ENCODE measurements at regions not wholly inside any gene's neighbourhood (a gene's known extent, or its start where the extent isn't known, plus 50 kb on each side); places are given as distances from the start of the nearest gene placed in this dataset.
A peak's percentile ranks its signal among the peaks of the same experiment; 100 is the strongest.
"Not testable (repeated sequence)": the region's sequence is repeated elsewhere in the genome, so short reads cannot be mapped to it uniquely, and the experiment has no call there.

DNA sequence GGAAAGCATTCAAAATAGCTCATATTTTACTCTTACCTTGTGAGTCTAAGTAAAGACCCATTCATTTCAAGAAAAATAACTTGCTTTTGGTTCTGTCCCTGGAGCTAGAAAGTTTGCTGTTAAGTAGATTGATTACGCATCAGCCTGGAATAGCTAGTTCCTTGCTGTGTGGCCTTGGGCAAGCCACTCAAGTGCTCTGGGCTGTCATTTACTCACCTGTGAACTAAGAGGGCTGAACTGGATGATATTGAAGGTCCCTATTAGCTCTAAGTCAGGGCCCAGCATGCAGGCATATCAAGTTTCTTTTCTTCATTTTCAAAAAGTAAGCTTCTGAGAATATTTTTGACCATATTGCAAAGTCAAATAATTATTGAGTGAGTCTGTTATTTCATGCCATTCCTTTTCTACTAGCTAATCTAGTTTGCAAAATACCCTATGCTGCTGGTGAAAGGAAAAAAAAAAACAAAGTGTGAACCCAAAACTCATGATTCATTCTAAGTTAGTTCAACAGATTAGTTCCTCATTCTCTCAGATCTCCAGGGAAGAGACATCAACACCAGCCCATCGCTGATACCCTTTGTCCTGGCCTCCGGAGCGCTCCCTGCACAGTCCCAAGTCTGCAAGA, 106.5 kb upstream of the GMDS start:
- DNase-seq (ENCODE audit: low read depth, low spot score) = peak; percentile 49
- TF ChIP-seq, protein P1, sequence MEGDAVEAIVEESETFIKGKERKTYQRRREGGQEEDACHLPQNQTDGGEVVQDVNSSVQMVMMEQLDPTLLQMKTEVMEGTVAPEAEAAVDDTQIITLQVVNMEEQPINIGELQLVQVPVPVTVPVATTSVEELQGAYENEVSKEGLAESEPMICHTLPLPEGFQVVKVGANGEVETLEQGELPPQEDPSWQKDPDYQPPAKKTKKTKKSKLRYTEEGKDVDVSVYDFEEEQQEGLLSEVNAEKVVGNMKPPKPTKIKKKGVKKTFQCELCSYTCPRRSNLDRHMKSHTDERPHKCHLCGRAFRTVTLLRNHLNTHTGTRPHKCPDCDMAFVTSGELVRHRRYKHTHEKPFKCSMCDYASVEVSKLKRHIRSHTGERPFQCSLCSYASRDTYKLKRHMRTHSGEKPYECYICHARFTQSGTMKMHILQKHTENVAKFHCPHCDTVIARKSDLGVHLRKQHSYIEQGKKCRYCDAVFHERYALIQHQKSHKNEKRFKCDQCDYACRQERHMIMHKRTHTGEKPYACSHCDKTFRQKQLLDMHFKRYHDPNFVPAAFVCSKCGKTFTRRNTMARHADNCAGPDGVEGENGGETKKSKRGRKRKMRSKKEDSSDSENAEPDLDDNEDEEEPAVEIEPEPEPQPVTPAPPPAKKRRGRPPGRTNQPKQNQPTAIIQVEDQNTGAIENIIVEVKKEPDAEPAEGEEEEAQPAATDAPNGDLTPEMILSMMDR (IDR thresholded peaks at IDR 0.05; ENCODE audit: insufficient read depth, low read length, missing control alignments) = no peak
- H3K4me3 ChIP-seq (ENCODE audit: low read depth, low read length) = no peak overlapping the region
- ChIA-PET CTCF (interaction anchor here (1.1 to 4.5 kb wide), 6 partner anchors 73 to 755 kb away, joined by 3 to 83 read pairs (median 5); no protein-coding TSS in a partner anchor), POLR2A (interaction anchor here (0.6 kb wide), 2 partner anchors 99 to 754 kb away, joined by 3 read pairs; no protein-coding TSS in a partner anchor)

DNA sequence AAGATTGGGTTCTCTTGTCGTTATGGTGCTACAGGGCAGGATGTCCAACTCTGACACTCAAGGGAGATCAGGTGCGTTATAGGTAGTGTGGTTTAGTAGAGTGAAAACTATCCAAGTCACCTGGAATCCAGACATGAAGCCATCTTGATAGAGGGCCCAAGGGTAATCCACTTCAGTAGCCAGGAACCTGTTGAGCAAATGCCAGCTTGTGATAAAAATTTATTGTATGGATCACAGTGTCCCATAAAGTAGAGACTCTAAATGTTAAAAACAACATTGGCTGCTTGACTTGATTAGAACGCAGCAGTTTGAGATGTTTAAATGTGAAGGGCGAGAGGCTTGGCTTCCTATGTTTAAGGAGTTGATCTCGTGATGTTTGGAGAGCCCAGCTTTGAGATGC, 105.7 kb upstream of the GMDS start:
- POLR2A ChIA-PET = no interaction called here

DNA sequence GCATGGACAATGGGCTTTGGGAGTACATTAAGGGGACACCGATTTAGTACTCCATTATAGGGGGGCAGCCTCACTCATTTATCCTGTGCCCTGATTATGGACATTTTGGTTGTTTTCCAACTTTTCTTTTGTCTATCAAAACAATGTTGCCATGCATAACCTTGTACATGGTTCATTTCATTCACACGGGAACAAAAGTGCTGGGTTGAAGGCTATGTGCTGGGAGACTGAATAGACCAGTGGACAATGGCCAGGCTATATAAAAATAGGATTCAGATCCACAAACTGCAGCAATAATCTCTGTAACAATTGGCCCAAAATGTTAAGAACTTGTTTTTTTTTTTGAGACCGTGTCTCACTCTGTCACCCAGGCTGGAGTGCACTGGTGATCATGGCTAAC, 100.7 kb upstream of the GMDS start:
- ChIA-PET CTCF (interaction anchor here (1.8 kb wide), 1 partner anchor 103 kb away, joined by 7 read pairs; no protein-coding TSS in a partner anchor), POLR2A (no interaction called here)
- no peak for DNase-seq (ENCODE audit: low read depth, low spot score)
- no peak overlapping the region for H3K4me3 ChIP-seq (ENCODE audit: low read depth, low read length)
- TF ChIP-seq, protein P1 (IDR thresholded peaks at IDR 0.05; ENCODE audit: insufficient read depth, low read length, missing control alignments) = no peak

More for the DNA sequence above, 105.7 kb upstream of the GMDS start:
- H3K4me3 ChIP-seq (ENCODE audit: low read depth, low read length) = no peak overlapping the region
- TF ChIP-seq, protein P1 (IDR thresholded peaks at IDR 0.05; ENCODE audit: insufficient read depth, low read length, missing control alignments) = no peak
- DNase-seq (ENCODE audit: low read depth, low spot score) = no peak
- CTCF ChIA-PET = interaction anchor here (1.1 to 4.5 kb wide), 5 partner anchors 72 to 754 kb away, joined by 3 to 83 read pairs (median 4); no protein-coding TSS in a partner anchor

DNA sequence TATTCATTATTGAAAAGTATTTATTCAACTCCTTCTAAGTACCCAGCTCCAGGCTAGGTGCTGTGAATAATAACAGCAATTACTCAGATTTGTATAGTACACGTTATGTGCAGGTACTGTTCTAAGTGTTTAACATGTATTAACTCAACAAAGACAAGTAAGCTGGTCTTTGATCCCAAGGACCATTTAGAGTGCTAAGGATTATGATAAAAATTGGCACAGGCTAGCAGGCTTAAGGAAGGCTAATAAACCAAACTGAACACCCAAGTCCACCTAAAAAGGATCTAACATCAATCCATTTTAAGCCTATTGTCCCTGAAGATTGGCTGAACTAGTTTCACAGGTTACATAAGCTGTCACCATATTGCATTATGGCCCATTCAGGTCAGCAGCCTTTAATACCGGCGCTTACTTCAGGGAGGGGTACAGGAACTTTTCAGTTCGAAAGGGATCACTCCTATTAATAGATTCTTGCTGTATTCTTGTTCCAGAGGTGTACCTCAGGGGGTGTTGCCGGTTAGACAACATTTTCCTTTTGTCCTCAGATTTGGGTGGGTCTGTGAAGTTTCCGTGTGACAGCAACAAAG, 99.0 kb upstream of the GMDS start:
- POLR2A ChIA-PET = no interaction called here

DNA sequence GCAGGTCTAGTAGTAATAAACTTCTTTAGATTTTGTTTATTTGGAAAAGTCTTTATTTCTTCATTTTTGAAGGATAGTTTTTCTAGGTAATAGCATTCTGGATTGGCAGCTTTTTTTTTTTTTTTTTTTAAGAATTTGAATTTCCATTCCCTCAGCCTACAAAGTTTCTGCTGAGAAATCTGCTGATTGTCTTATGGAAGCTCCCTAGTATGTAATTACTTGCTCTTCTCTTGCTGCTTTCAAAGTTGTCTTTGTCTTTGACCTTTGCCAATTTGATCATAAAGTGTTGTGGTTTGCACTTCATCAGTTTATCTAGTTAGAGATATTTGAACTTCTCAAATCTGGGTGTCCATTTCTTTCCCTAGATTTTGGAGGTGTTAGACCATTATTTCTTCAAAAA, 82.2 kb upstream of the GMDS start:
- POLR2A ChIA-PET = no interaction called here
- no peak overlapping the region for H3K4me3 ChIP-seq (ENCODE audit: low read depth, low read length)
- TF ChIP-seq, protein P1 (IDR thresholded peaks at IDR 0.05; ENCODE audit: insufficient read depth, low read length, missing control alignments) = no peak
- CTCF ChIA-PET = no interaction called here
- DNase-seq (ENCODE audit: low read depth, low spot score) = no peak

More for the DNA sequence above, 99.0 kb upstream of the GMDS start:
- CTCF ChIA-PET = no interaction called here
- H3K4me3 ChIP-seq (ENCODE audit: low read depth, low read length) = no peak overlapping the region
- TF ChIP-seq, protein P1 (IDR thresholded peaks at IDR 0.05; ENCODE audit: insufficient read depth, low read length, missing control alignments) = no peak
- DNase-seq (ENCODE audit: low read depth, low spot score) = no peak

DNA sequence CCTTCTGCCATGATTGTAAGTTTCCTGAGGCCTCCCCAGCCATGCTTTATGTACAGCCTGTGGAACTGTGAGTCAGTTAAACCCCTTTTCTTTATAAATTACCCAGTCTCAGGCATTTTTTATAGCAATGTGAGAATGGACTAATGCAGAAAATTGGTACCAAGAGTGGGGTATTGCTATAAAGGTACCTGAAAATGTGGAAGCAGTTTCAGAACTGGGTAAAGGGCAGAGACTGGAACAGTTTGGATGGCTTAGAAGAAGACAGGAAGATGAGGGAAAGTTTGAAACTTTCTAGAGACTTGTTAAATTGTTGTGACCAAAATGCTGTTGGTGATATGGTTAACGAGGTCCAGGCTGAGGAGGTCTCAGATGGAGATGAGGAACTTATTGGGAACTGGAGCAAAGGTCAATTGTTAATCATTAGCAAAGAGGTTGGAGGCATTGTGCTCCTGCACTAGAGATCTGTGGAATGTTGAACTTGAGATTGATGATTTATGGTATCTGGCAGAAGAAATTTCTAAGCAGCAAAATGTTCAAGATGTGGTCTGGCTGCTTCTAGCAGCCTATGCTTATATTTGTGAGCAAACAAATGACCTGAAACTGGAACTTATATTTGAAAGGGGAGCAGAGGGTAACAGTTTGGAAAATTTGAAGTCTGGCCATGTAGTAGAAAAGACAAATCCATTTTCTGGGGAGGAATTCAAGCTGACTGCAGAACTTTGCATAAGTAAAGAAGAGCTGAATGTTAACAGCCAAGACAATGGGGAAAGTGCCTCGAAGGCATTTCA, 79.0 kb upstream of the GMDS start:
- TF ChIP-seq, protein P1 (IDR thresholded peaks at IDR 0.05; ENCODE audit: insufficient read depth, low read length, missing control alignments) = no peak
- CTCF ChIA-PET = no interaction called here

DNA sequence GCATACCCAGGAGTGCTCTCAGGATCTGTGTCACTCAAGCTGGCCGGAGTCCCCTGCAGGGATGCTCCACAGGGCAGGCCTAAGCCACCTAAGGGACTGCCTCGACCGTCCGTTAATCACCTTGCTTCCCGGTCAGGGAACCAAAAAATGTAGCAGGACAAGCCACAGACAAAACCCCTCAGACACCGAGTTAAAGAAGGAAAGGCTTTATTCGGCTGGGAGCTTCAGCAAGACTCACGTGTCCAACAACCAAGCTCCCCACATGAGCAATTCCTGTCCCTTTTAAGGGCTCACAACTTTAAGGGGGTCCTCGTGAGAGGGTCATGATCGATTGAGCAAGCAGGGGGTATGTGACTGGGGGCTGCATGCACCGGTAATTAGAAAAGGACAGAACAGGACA, 72.1 kb upstream of the GMDS start:
- CTCF ChIA-PET; H3K4me3 ChIP-seq (ENCODE audit: low read depth, low read length); POLR2A ChIA-PET; DNase-seq (ENCODE audit: low read depth, low spot score): not testable (repeated sequence)

More for the DNA sequence above, 79.0 kb upstream of the GMDS start:
- no peak overlapping the region for H3K4me3 ChIP-seq (ENCODE audit: low read depth, low read length)
- no peak for DNase-seq (ENCODE audit: low read depth, low spot score)
- POLR2A ChIA-PET = no interaction called here

All from AG04449 (cell line).